DMS114 treated with DMSO at 0.1 percent for 48 hours (cell line): ENCODE measurements at regions not wholly inside any gene's neighbourhood (a gene's known extent, or its start where the extent isn't known, plus 50 kb on each side); places are given as distances from the start of the nearest gene placed in this dataset.

Experiments used
- DNase-seq: peaks from one replicate; lab custom pipeline; 2025; ENCODE audit not compliant: unreplicated experiment; lab: John Stamatoyannopoulos, UW

GRCh38 chr11:19524171-19524671, 188.4 kb upstream of the NAV2 start:
- DNase-seq = no peak

GRCh38 chr11:19520681-19521080, 192.0 kb upstream of the NAV2 start:
- DNase-seq = no peak

GRCh38 chr11:19519912-19520641, 192.6 kb upstream of the NAV2 start:
- DNase-seq = no peak

- DNase-seq = no peak
These were observed 193.3 kb upstream of the NAV2 start for GRCh38 chr11:19519353-19519752.

GRCh38 chr11:19513253-19513652, 199.4 kb upstream of the NAV2 start:
- DNase-seq = no peak

GRCh38 chr11:19512618-19513017, 200.0 kb upstream of the NAV2 start:
- no peak for DNase-seq

GRCh38 chr11:19511413-19512183, 201.0 kb upstream of the NAV2 start:
- no peak for DNase-seq

- no peak for DNase-seq
These were observed 201.6 kb upstream of the NAV2 start for GRCh38 chr11:19511066-19511412.

- no peak for DNase-seq
These were observed 202.2 kb upstream of the NAV2 start for GRCh38 chr11:19510468-19510867.

- DNase-seq = no peak
These were observed 203.4 kb upstream of the NAV2 start for GRCh38 chr11:19509215-19509614.

- no peak for DNase-seq
These were observed 204.5 kb upstream of the NAV2 start for GRCh38 chr11:19508165-19508564.

GRCh38 chr11:19506816-19507486, 205.7 kb upstream of the NAV2 start:
- no peak for DNase-seq

GRCh38 chr11:19502691-19503253, 209.9 kb upstream of the NAV2 start:
- no peak for DNase-seq

GRCh38 chr11:19501631-19502030, 211.0 kb upstream of the NAV2 start:
- DNase-seq = no peak

- no peak for DNase-seq
These were observed 212.6 kb upstream of the NAV2 start for GRCh38 chr11:19499999-19500398.

- DNase-seq = no peak
These were observed 213.5 kb upstream of the NAV2 start for GRCh38 chr11:19499026-19499669.

- no peak for DNase-seq
These were observed 219.0 kb upstream of the NAV2 start for GRCh38 chr11:19493446-19494213.

GRCh38 chr11:19482319-19483100, 230.1 kb upstream of the NAV2 start:
- no peak for DNase-seq

GRCh38 chr11:19480540-19480939, 232.1 kb upstream of the NAV2 start:
- no peak for DNase-seq

GRCh38 chr11:19478891-19479290, 233.7 kb upstream of the NAV2 start:
- no peak for DNase-seq
